ENCODE measurements at regions not wholly inside any gene's neighbourhood (a gene's known extent, or its start where the extent isn't known, plus 50 kb on each side); places are given as distances from the start of the nearest gene placed in this dataset.

GRCh38 chr3:72489901-72490300, 358.3 kb downstream of the SHQ1 start:
- Mint-ChIP-seq H3K27me3 (peaks cover 4% of the 10 kb centered on the region), H3K4me3 (no peak overlapping the region), H3K27ac (no peak overlapping the region), H3K4me1 (no peaks in the 10 kb centered on the region), H3K36me3 (no peaks in the 10 kb centered on the region), H3K9me3 (peaks cover 0 to 6% (median 4%) of the 10 kb centered on the region in 7 donors)
- Histone ChIP-seq H3K4me1 (ENCODE audit: control insufficient read depth, insufficient read depth, low read length, poor library complexity, severe bottlenecking) (no peaks in the 10 kb centered on the region), H3K9me3 (ENCODE audit: control insufficient read depth in 2 of 2, low read length in 2 of 2) (no peaks in the 10 kb centered on the region), H3K27ac (ENCODE audit: insufficient read depth, low read length, poor library complexity, severe bottlenecking) (no peak overlapping the region), H3K27me3 (ENCODE audit: control insufficient read depth, insufficient read depth, low read length) (no peaks in the 10 kb centered on the region), H3K4me3 (ENCODE audit: low read depth, low read length) (no peak overlapping the region), H3K36me3 (ENCODE audit: control insufficient read depth, insufficient read depth, low read length) (no peaks in the 10 kb centered on the region)
- ATAC-seq (ENCODE audit: low read depth in 2 of 2) (no peak), DNase-seq (no peak)

- Mint-ChIP-seq H3K9me3 (peaks cover 0 to 3% (median 0%) of the 10 kb centered on the region in 7 donors), H3K4me1 (no peaks in the 10 kb centered on the region), H3K27ac (no peak overlapping the region), H3K36me3 (no peaks in the 10 kb centered on the region), H3K4me3 (no peak overlapping the region), H3K27me3 (no peaks in the 10 kb centered on the region)
- H3K4me3 ChIP-seq (ENCODE audit: low read depth, low read length) = no peak overlapping the region
- DNase-seq (no peak), ATAC-seq (ENCODE audit: low read depth in 2 of 2) (no peak)
- no peak overlapping the region for H3K27ac ChIP-seq (ENCODE audit: insufficient read depth, low read length, poor library complexity, severe bottlenecking)
- H3K9me3 ChIP-seq (ENCODE audit: control insufficient read depth in 2 of 2, low read length in 2 of 2) = no peaks in the 10 kb centered on the region
- H3K36me3 ChIP-seq (ENCODE audit: control insufficient read depth, insufficient read depth, low read length) = no peaks in the 10 kb centered on the region
- no peaks in the 10 kb centered on the region for H3K4me1 ChIP-seq (ENCODE audit: control insufficient read depth, insufficient read depth, low read length, poor library complexity, severe bottlenecking)
- no peaks in the 10 kb centered on the region for H3K27me3 ChIP-seq (ENCODE audit: control insufficient read depth, insufficient read depth, low read length)
These were observed 359.6 kb downstream of the SHQ1 start for GRCh38 chr3:72488738-72489035.

GRCh38 chr3:72487946-72488737, 360.1 kb downstream of the SHQ1 start:
- DNase-seq (no peak), ATAC-seq (ENCODE audit: low read depth in 2 of 2) (no peak)
- Mint-ChIP-seq H3K4me1 (peaks cover 2 to 4% (median 2%) of the 10 kb centered on the region in 4 donors), H3K27ac (no peak overlapping the region), H3K27me3 (no peaks in the 10 kb centered on the region), H3K4me3 (no peak overlapping the region), H3K9me3 (no peaks in the 10 kb centered on the region), H3K36me3 (no peaks in the 10 kb centered on the region)
- H3K27me3 ChIP-seq (ENCODE audit: control insufficient read depth, insufficient read depth, low read length) = no peaks in the 10 kb centered on the region
- no peaks in the 10 kb centered on the region for H3K9me3 ChIP-seq (ENCODE audit: control insufficient read depth in 2 of 2, low read length in 2 of 2)
- no peaks in the 10 kb centered on the region for H3K36me3 ChIP-seq (ENCODE audit: control insufficient read depth, insufficient read depth, low read length)
- H3K4me3 ChIP-seq (ENCODE audit: low read depth, low read length) = no peak overlapping the region
- peaks cover 5% of the 10 kb centered on the region for H3K4me1 ChIP-seq (ENCODE audit: control insufficient read depth, insufficient read depth, low read length, poor library complexity, severe bottlenecking)
- H3K27ac ChIP-seq (ENCODE audit: insufficient read depth, low read length, poor library complexity, severe bottlenecking) = no peak overlapping the region

GRCh38 chr3:72487078-72487765, 361.0 kb downstream of the SHQ1 start:
- peaks cover 6 to 12% (median 10%) of the 10 kb centered on the region in 4 donors for H3K4me1 Mint-ChIP-seq
- Histone ChIP-seq H3K4me1 (ENCODE audit: control insufficient read depth, insufficient read depth, low read length, poor library complexity, severe bottlenecking) (peaks cover 12% of the 10 kb centered on the region), H3K4me3 (ENCODE audit: low read depth, low read length) (no peak overlapping the region), H3K27ac (ENCODE audit: insufficient read depth, low read length, poor library complexity, severe bottlenecking) (no peak overlapping the region), H3K9me3 (ENCODE audit: control insufficient read depth in 2 of 2, low read length in 2 of 2) (no peaks in the 10 kb centered on the region), H3K27me3 (ENCODE audit: control insufficient read depth, insufficient read depth, low read length) (no peaks in the 10 kb centered on the region), H3K36me3 (ENCODE audit: control insufficient read depth, insufficient read depth, low read length) (no peaks in the 10 kb centered on the region)
- H3K9me3 Mint-ChIP-seq = no peaks in the 10 kb centered on the region
- H3K27me3 Mint-ChIP-seq = no peaks in the 10 kb centered on the region
- no peak overlapping the region for H3K4me3 Mint-ChIP-seq
- no peaks in the 10 kb centered on the region for H3K36me3 Mint-ChIP-seq
- ATAC-seq (ENCODE audit: low read depth in 2 of 2) = peak in 1 of 2 donors; percentile 29
- peak overlapping the region in 1 of 3 donors; percentile 42 for H3K27ac Mint-ChIP-seq
- DNase-seq = no peak

- Histone ChIP-seq H3K4me1 (ENCODE audit: control insufficient read depth, insufficient read depth, low read length, poor library complexity, severe bottlenecking) (peaks cover 12% of the 10 kb centered on the region), H3K36me3 (ENCODE audit: control insufficient read depth, insufficient read depth, low read length) (no peaks in the 10 kb centered on the region), H3K4me3 (ENCODE audit: low read depth, low read length) (no peak overlapping the region), H3K9me3 (ENCODE audit: control insufficient read depth in 2 of 2, low read length in 2 of 2) (no peaks in the 10 kb centered on the region), H3K27ac (ENCODE audit: insufficient read depth, low read length, poor library complexity, severe bottlenecking) (no peak overlapping the region), H3K27me3 (ENCODE audit: control insufficient read depth, insufficient read depth, low read length) (no peaks in the 10 kb centered on the region)
- DNase-seq (no peak), ATAC-seq (ENCODE audit: low read depth in 2 of 2) (no peak)
- Mint-ChIP-seq H3K4me3 (peak overlapping the region in 1 of 4 donors; percentile 12), H3K9me3 (peaks cover 0 to under 1% (median 0%) of the 10 kb centered on the region in 7 donors), H3K36me3 (no peaks in the 10 kb centered on the region), H3K27ac (peak overlapping the region in 1 of 3 donors; percentile 55), H3K27me3 (no peaks in the 10 kb centered on the region), H3K4me1 (peaks cover 6 to 13% (median 10%) of the 10 kb centered on the region in 4 donors)
These were observed 362.6 kb downstream of the SHQ1 start for GRCh38 chr3:72485641-72486040.

- Histone ChIP-seq H3K9me3 (ENCODE audit: control insufficient read depth in 2 of 2, low read length in 2 of 2) (no peaks in the 10 kb centered on the region), H3K27ac (ENCODE audit: insufficient read depth, low read length, poor library complexity, severe bottlenecking) (no peak overlapping the region), H3K36me3 (ENCODE audit: control insufficient read depth, insufficient read depth, low read length) (no peaks in the 10 kb centered on the region), H3K4me1 (ENCODE audit: control insufficient read depth, insufficient read depth, low read length, poor library complexity, severe bottlenecking) (peaks cover 12% of the 10 kb centered on the region), H3K4me3 (ENCODE audit: low read depth, low read length) (peak overlapping the region; percentile 73), H3K27me3 (ENCODE audit: control insufficient read depth, insufficient read depth, low read length) (no peaks in the 10 kb centered on the region)
- Mint-ChIP-seq H3K27ac (peak overlapping the region in 1 of 3 donors; percentile 86), H3K9me3 (peaks cover 0 to 1% (median 0%) of the 10 kb centered on the region in 7 donors), H3K27me3 (no peaks in the 10 kb centered on the region), H3K4me1 (peaks cover 6 to 15% (median 10%) of the 10 kb centered on the region in 4 donors), H3K36me3 (no peaks in the 10 kb centered on the region), H3K4me3 (peak overlapping the region in 3 of 4 donors; percentile 61 to 81 (median 79))
- ATAC-seq (ENCODE audit: low read depth in 2 of 2) (no peak), DNase-seq (no peak)
These were observed 364.6 kb downstream of the SHQ1 start for GRCh38 chr3:72483554-72484104.

- Histone ChIP-seq H3K4me3 (ENCODE audit: low read depth, low read length) (peak overlapping the region; percentile 73), H3K27me3 (ENCODE audit: control insufficient read depth, insufficient read depth, low read length) (no peaks in the 10 kb centered on the region), H3K9me3 (ENCODE audit: control insufficient read depth in 2 of 2, low read length in 2 of 2) (no peaks in the 10 kb centered on the region), H3K4me1 (ENCODE audit: control insufficient read depth, insufficient read depth, low read length, poor library complexity, severe bottlenecking) (peaks cover 12% of the 10 kb centered on the region), H3K27ac (ENCODE audit: insufficient read depth, low read length, poor library complexity, severe bottlenecking) (peak overlapping the region; percentile 30), H3K36me3 (ENCODE audit: control insufficient read depth, insufficient read depth, low read length) (no peaks in the 10 kb centered on the region)
- peaks cover 6 to 15% (median 10%) of the 10 kb centered on the region in 4 donors for H3K4me1 Mint-ChIP-seq
- ATAC-seq (ENCODE audit: low read depth in 2 of 2) (peak; percentile 63 to 67), DNase-seq (peak; percentile 22 to 77 (median 23))
- H3K4me3 Mint-ChIP-seq = peak overlapping the region; percentile 61 to 88 (median 80)
- peaks cover 0 to 1% (median 0%) of the 10 kb centered on the region in 7 donors for H3K9me3 Mint-ChIP-seq
- H3K27me3 Mint-ChIP-seq = no peaks in the 10 kb centered on the region
- peak overlapping the region; percentile 1 to 92 (median 86) for H3K27ac Mint-ChIP-seq
- H3K36me3 Mint-ChIP-seq = no peaks in the 10 kb centered on the region
These were observed 365.5 kb downstream of the SHQ1 start for GRCh38 chr3:72482589-72483321.
